Right cardiac atrium (tissue), 5 donors: ENCODE measurements at regions not wholly inside any gene's neighbourhood (a gene's known extent, or its start where the extent isn't known, plus 50 kb on each side); places are given as distances from the start of the nearest gene placed in this dataset.

Experiments
- ATAC-seq, 2 donors: fragments of 200-7000 bp; cut with Tn5 transposase; one replicate each; pipeline versions ENCODE4 v1.8.0 to v1.9.1; 2020; ENCODE audit warnings: moderate library complexity in 2 of 2, mild to moderate bottlenecking in 1 of 2
- DNase-seq, 3 donors: peaks; one replicate each; pipeline ENCODE4 v3.0.0-alpha.2; 2020
- H3K27ac ChIP-seq: one replicate; pipeline ENCODE4 v1.5.1; 2013; ENCODE audit warnings: mild to moderate bottlenecking, low read length, control low read depth, moderate library complexity
- H3K27me3 ChIP-seq: one replicate; pipeline ENCODE4 v1.6.1; 2013; ENCODE audit not compliant: control insufficient read depth, insufficient read depth
- H3K4me1 ChIP-seq: one replicate; pipeline ENCODE4 v1.6.1; 2013; ENCODE audit warnings: low read length; ENCODE audit not compliant: control insufficient read depth, insufficient read depth
- H3K4me3 ChIP-seq: one replicate; pipeline ENCODE4 v1.5.1; 2013; ENCODE audit warnings: low read length, control low read depth
- H3K9me3 ChIP-seq: one replicate; pipeline ENCODE4 v1.6.1; 2013; ENCODE audit warnings: low read length; ENCODE audit not compliant: control insufficient read depth
- WGBS: extraction: QIAGEN DNeasy Blood & Tissue Kit; methylation state at CpG from one replicate; pipeline ENCODE4 v1.1.7; 2013; 5-methylcytosine and 5-hydroxymethylcytosine counted together
- intact Hi-C, 4 donors: fragments of 100-400 bp; cut with DNase I; formaldehyde crosslinking; loops; one replicate each; pipeline versions ENCODE4 v1.11.0 to v1.14.0; 2022 to 2023
- donor health status: healthy with polysubstance abuse.
- donor health status: DM: no; HTN: yes; CAD: no.
- donor health status: DM: no; HTN: no; CAD: no.
- donor health status: DM: no; HTN: yes; CAD: no; lungs with severe emphysema.
- donor health status: DM: yes; HTN: yes; CAD: no.

GRCh38 chrX:39869846-39870601 is 227.7 kb downstream of the BCOR start:
- Histone ChIP-seq H3K9me3 (no peaks in the 10 kb centered on the region), H3K4me1 (no peaks in the 10 kb centered on the region), H3K4me3 (no peak overlapping the region), H3K27ac (no peak overlapping the region), H3K27me3 (no peaks in the 10 kb centered on the region)
- WGBS, result 64% methylated on average over 6 of the region's 7 CpGs
- intact Hi-C loops, result no loop called here
- ATAC-seq (peak in 1 of 2 donors; percentile 35), DNase-seq (no peak)

- Histone ChIP-seq H3K27me3 (no peaks in the 10 kb centered on the region), H3K27ac (no peak overlapping the region), H3K9me3 (no peaks in the 10 kb centered on the region), H3K4me3 (no peak overlapping the region), H3K4me1 (no peaks in the 10 kb centered on the region)
- no peak for DNase-seq
- intact Hi-C loops, result no loop called here
- no peak for ATAC-seq
- 54% methylated on average over 8 of the region's 8 CpGs for WGBS
Observed at GRCh38 chrX:39871648-39872047, 226.1 kb downstream of the BCOR start.

GRCh38 chrX:39873117-39873516 is 224.6 kb downstream of the BCOR start:
- Histone ChIP-seq H3K4me3 (no peak overlapping the region), H3K9me3 (no peaks in the 10 kb centered on the region), H3K4me1 (no peaks in the 10 kb centered on the region), H3K27me3 (no peaks in the 10 kb centered on the region), H3K27ac (no peak overlapping the region)
- intact Hi-C loops, result no loop called here
- ATAC-seq (no peak), DNase-seq (no peak)
- 92% methylated on average over 5 of the region's 5 CpGs for WGBS

- no peak for DNase-seq
- 80% methylated on average over 5 of the region's 5 CpGs for WGBS
Observed at GRCh38 chrX:39874202-39874816, 223.4 kb downstream of the BCOR start.

GRCh38 chrX:39875834-39876628 is 221.7 kb downstream of the BCOR start:
- 81% methylated on average over 15 of the region's 15 CpGs for WGBS
- no peak overlapping the region for H3K27ac ChIP-seq
- H3K9me3 ChIP-seq, result no peaks in the 10 kb centered on the region
- ATAC-seq (no peak), DNase-seq (no peak)
- no peaks in the 10 kb centered on the region for H3K27me3 ChIP-seq
- no peaks in the 10 kb centered on the region for H3K4me1 ChIP-seq
- intact Hi-C loops, result no loop called here
- no peak overlapping the region for H3K4me3 ChIP-seq

More at GRCh38 chrX:39874202-39874816, 223.4 kb downstream of the BCOR start:
- no peak for ATAC-seq
- Histone ChIP-seq H3K9me3 (no peaks in the 10 kb centered on the region), H3K27me3 (no peaks in the 10 kb centered on the region), H3K4me3 (no peak overlapping the region), H3K4me1 (no peaks in the 10 kb centered on the region), H3K27ac (no peak overlapping the region)
- intact Hi-C loops, result no loop called here

- ATAC-seq (no peak), DNase-seq (no peak)
- intact Hi-C loops, result no loop called here
- no peaks in the 10 kb centered on the region for H3K9me3 ChIP-seq
- no peak overlapping the region for H3K4me3 ChIP-seq
- H3K4me1 ChIP-seq, result no peaks in the 10 kb centered on the region
- 65% methylated on average over 18 of the region's 18 CpGs for WGBS
- H3K27me3 ChIP-seq, result no peaks in the 10 kb centered on the region
- no peak overlapping the region for H3K27ac ChIP-seq
Observed at GRCh38 chrX:39877905-39878304, 219.9 kb downstream of the BCOR start.

GRCh38 chrX:39883666-39884065 is 214.1 kb downstream of the BCOR start:
- no peak overlapping the region for H3K27ac ChIP-seq
- H3K9me3 ChIP-seq, result no peaks in the 10 kb centered on the region
- intact Hi-C loops, result no loop called here
- WGBS, result 90% methylated on average over 3 of the region's 3 CpGs
- H3K4me3 ChIP-seq, result no peak overlapping the region
- ATAC-seq (no peak), DNase-seq (no peak)
- H3K4me1 ChIP-seq, result no peaks in the 10 kb centered on the region
- H3K27me3 ChIP-seq, result no peaks in the 10 kb centered on the region

GRCh38 chrX:39886282-39886681 is 211.5 kb downstream of the BCOR start:
- intact Hi-C loops, result no loop called here
- ATAC-seq, result peak; percentile 52 to 60
- no peak overlapping the region for H3K4me3 ChIP-seq
- WGBS, result 47% methylated on average over 3 of the region's 3 CpGs
- no peaks in the 10 kb centered on the region for H3K4me1 ChIP-seq
- no peaks in the 10 kb centered on the region for H3K27me3 ChIP-seq
- no peak overlapping the region for H3K27ac ChIP-seq
- peak in 1 of 3 donors; percentile 77 for DNase-seq
- no peaks in the 10 kb centered on the region for H3K9me3 ChIP-seq

- no peak for ATAC-seq
- H3K4me3 ChIP-seq, result no peak overlapping the region
- H3K9me3 ChIP-seq, result no peaks in the 10 kb centered on the region
- H3K27ac ChIP-seq, result no peak overlapping the region
- DNase-seq, result no peak
- intact Hi-C loops, result no loop called here
- H3K4me1 ChIP-seq, result no peaks in the 10 kb centered on the region
- no peaks in the 10 kb centered on the region for H3K27me3 ChIP-seq
- WGBS, result 67% methylated on average over 1 of the region's 1 CpG
Observed at GRCh38 chrX:39888730-39889129, 209.0 kb downstream of the BCOR start.

GRCh38 chrX:39889704-39890103 is 208.1 kb downstream of the BCOR start:
- 100% methylated on average over 1 of the region's 1 CpG for WGBS
- DNase-seq (no peak), ATAC-seq (no peak)
- intact Hi-C loops, result no loop called here
- H3K27ac ChIP-seq, result peak overlapping the region; percentile 84
- no peaks in the 10 kb centered on the region for H3K9me3 ChIP-seq
- H3K4me3 ChIP-seq, result no peak overlapping the region
- H3K4me1 ChIP-seq, result peaks cover 4% of the 10 kb centered on the region
- H3K27me3 ChIP-seq, result no peaks in the 10 kb centered on the region

GRCh38 chrX:39890807-39891206 is 207.0 kb downstream of the BCOR start:
- WGBS, result 64% methylated on average over 8 of the region's 8 CpGs
- Histone ChIP-seq H3K27ac (peak overlapping the region; percentile 84), H3K9me3 (no peaks in the 10 kb centered on the region), H3K4me3 (no peak overlapping the region), H3K27me3 (no peaks in the 10 kb centered on the region), H3K4me1 (peaks cover 8% of the 10 kb centered on the region)
- DNase-seq (peak in 1 of 3 donors; percentile 29), ATAC-seq (peak; percentile 81 to 85)
- intact Hi-C loops, result no loop called here
